Endothelial cell of umbilical vein (primary cell): ENCODE measurements at regions not wholly inside any gene's neighbourhood (a gene's known extent, or its start where the extent isn't known, plus 50 kb on each side); places are given as distances from the start of the nearest gene placed in this dataset.

ENCODE experiments used
- TF ChIP-seq, protein P1 (sequence below): IDR thresholded peaks from 2 replicates; pipeline ENCODE4 v1.6.1; 2011; ENCODE audit not compliant: insufficient read depth, insufficient read length
- TF ChIP-seq, protein P2 (sequence below), 2 donors: IDR thresholded peaks; 1 replicate in 1 of 2; 2 replicates in 1 of 2; pipeline ENCODE4 v1.5.1; 2011; ENCODE audit warnings: low read length in 2 of 2, mild to moderate bottlenecking in 2 of 2, moderate library complexity in 2 of 2, control low read depth in 1 of 2, inconsistent platforms in 1 of 2, low read depth in 1 of 2; ENCODE audit not compliant: insufficient read depth in 1 of 2; ENCODE audit errors: extremely low read depth in 1 of 2

DNA sequence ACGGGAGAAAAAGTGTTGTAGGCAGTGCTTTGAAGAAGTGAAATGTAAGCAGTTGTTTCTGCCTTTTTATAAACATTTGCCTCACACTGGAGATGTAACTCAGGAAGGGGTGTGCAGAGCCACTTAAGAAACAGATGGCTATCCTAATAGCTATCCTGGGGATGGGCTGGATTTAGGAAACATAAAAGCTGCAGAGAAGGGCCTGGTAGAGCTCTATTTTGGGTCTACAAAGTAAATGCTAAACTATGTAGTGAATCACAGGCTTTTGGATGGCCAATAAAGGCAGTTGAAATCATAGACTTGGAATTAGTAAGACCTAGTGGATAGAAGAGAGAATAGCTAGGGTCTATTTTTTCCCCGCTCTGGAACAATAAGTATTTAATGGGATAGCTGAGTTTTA is 79.9 kb upstream of the AGR3 start:
- TF ChIP-seq, protein P1, sequence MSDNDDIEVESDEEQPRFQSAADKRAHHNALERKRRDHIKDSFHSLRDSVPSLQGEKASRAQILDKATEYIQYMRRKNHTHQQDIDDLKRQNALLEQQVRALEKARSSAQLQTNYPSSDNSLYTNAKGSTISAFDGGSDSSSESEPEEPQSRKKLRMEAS, result no peak
- TF ChIP-seq, protein P2, sequence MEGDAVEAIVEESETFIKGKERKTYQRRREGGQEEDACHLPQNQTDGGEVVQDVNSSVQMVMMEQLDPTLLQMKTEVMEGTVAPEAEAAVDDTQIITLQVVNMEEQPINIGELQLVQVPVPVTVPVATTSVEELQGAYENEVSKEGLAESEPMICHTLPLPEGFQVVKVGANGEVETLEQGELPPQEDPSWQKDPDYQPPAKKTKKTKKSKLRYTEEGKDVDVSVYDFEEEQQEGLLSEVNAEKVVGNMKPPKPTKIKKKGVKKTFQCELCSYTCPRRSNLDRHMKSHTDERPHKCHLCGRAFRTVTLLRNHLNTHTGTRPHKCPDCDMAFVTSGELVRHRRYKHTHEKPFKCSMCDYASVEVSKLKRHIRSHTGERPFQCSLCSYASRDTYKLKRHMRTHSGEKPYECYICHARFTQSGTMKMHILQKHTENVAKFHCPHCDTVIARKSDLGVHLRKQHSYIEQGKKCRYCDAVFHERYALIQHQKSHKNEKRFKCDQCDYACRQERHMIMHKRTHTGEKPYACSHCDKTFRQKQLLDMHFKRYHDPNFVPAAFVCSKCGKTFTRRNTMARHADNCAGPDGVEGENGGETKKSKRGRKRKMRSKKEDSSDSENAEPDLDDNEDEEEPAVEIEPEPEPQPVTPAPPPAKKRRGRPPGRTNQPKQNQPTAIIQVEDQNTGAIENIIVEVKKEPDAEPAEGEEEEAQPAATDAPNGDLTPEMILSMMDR (IDR thresholded peaks at IDR 0.05; ENCODE audit: extremely low read depth in 1 of 2, insufficient read depth in 1 of 2, low read depth in 1 of 2, low read length in 2 of 2), result no peak
